ENCODE measurements at regions not wholly inside any gene's neighbourhood (a gene's known extent, or its start where the extent isn't known, plus 50 kb on each side); places are given as distances from the start of the nearest gene placed in this dataset.

GRCh38 chr10:105875050-105875449 lies 1234.0 kb downstream of the SORCS3 start:
- peaks cover 13% of the 10 kb centered on the region for H3K9me3 ChIP-seq (ENCODE audit: control insufficient read depth, low read length)
- no peaks in the 10 kb centered on the region for H3K27me3 ChIP-seq (replicated peaks; ENCODE audit: control insufficient read depth, insufficient read depth, low read length)
- no peaks in the 10 kb centered on the region for H3K4me1 ChIP-seq (ENCODE audit: control insufficient read depth, insufficient read depth, low read length)
- no peak overlapping the region for H3K4me3 ChIP-seq (ENCODE audit: low read length)
- H3K9ac ChIP-seq (ENCODE audit: low read length), result no peak overlapping the region
- no peak for DNase-seq (ENCODE audit: low read depth)
- H3K36me3 ChIP-seq (ENCODE audit: control insufficient read depth, insufficient read depth, low read length, severe bottlenecking), result no peaks in the 10 kb centered on the region

- H3K4me3 ChIP-seq (ENCODE audit: low read length), result no peak overlapping the region
- H3K9me3 ChIP-seq (ENCODE audit: control insufficient read depth, low read length), result peaks cover 13% of the 10 kb centered on the region
- H3K36me3 ChIP-seq (ENCODE audit: control insufficient read depth, insufficient read depth, low read length, severe bottlenecking), result no peaks in the 10 kb centered on the region
- H3K4me1 ChIP-seq (ENCODE audit: control insufficient read depth, insufficient read depth, low read length), result no peaks in the 10 kb centered on the region
- no peak for DNase-seq (ENCODE audit: low read depth)
- no peaks in the 10 kb centered on the region for H3K27me3 ChIP-seq (replicated peaks; ENCODE audit: control insufficient read depth, insufficient read depth, low read length)
- no peak overlapping the region for H3K9ac ChIP-seq (ENCODE audit: low read length)
Observed at GRCh38 chr10:105872665-105873064, 1231.6 kb downstream of the SORCS3 start.

GRCh38 chr10:105868935-105869334 lies 1227.8 kb downstream of the SORCS3 start:
- Histone ChIP-seq H3K27me3 (replicated peaks; ENCODE audit: control insufficient read depth, insufficient read depth, low read length) (no peaks in the 10 kb centered on the region), H3K9ac (ENCODE audit: low read length) (no peak overlapping the region), H3K36me3 (ENCODE audit: control insufficient read depth, insufficient read depth, low read length, severe bottlenecking) (no peaks in the 10 kb centered on the region), H3K9me3 (ENCODE audit: control insufficient read depth, low read length) (peaks cover 13% of the 10 kb centered on the region), H3K4me1 (ENCODE audit: control insufficient read depth, insufficient read depth, low read length) (no peaks in the 10 kb centered on the region), H3K4me3 (ENCODE audit: low read length) (no peak overlapping the region)
- DNase-seq (ENCODE audit: low read depth), result no peak

GRCh38 chr10:105864854-105865253 lies 1223.8 kb downstream of the SORCS3 start:
- Histone ChIP-seq H3K27me3 (replicated peaks; ENCODE audit: control insufficient read depth, insufficient read depth, low read length) (no peaks in the 10 kb centered on the region), H3K36me3 (ENCODE audit: control insufficient read depth, insufficient read depth, low read length, severe bottlenecking) (no peaks in the 10 kb centered on the region), H3K4me3 (ENCODE audit: low read length) (no peak overlapping the region), H3K9me3 (ENCODE audit: control insufficient read depth, low read length) (no peaks in the 10 kb centered on the region), H3K9ac (ENCODE audit: low read length) (no peak overlapping the region), H3K4me1 (ENCODE audit: control insufficient read depth, insufficient read depth, low read length) (no peaks in the 10 kb centered on the region)
- no peak for DNase-seq (ENCODE audit: low read depth)

- no peaks in the 10 kb centered on the region for H3K9me3 ChIP-seq (ENCODE audit: control insufficient read depth, low read length)
- no peaks in the 10 kb centered on the region for H3K36me3 ChIP-seq (ENCODE audit: control insufficient read depth, insufficient read depth, low read length, severe bottlenecking)
- no peak for DNase-seq (ENCODE audit: low read depth)
- no peak overlapping the region for H3K9ac ChIP-seq (ENCODE audit: low read length)
- H3K27me3 ChIP-seq (replicated peaks; ENCODE audit: control insufficient read depth, insufficient read depth, low read length), result no peaks in the 10 kb centered on the region
- no peaks in the 10 kb centered on the region for H3K4me1 ChIP-seq (ENCODE audit: control insufficient read depth, insufficient read depth, low read length)
- no peak overlapping the region for H3K4me3 ChIP-seq (ENCODE audit: low read length)
Observed at GRCh38 chr10:105857268-105858264, 1216.5 kb downstream of the SORCS3 start.

GRCh38 chr10:105855791-105856190 lies 1214.7 kb downstream of the SORCS3 start:
- no peaks in the 10 kb centered on the region for H3K27me3 ChIP-seq (replicated peaks; ENCODE audit: control insufficient read depth, insufficient read depth, low read length)
- H3K36me3 ChIP-seq (ENCODE audit: control insufficient read depth, insufficient read depth, low read length, severe bottlenecking), result no peaks in the 10 kb centered on the region
- H3K4me3 ChIP-seq (ENCODE audit: low read length), result no peak overlapping the region
- no peak for DNase-seq (ENCODE audit: low read depth)
- H3K4me1 ChIP-seq (ENCODE audit: control insufficient read depth, insufficient read depth, low read length), result no peaks in the 10 kb centered on the region
- H3K9me3 ChIP-seq (ENCODE audit: control insufficient read depth, low read length), result no peaks in the 10 kb centered on the region
- no peak overlapping the region for H3K9ac ChIP-seq (ENCODE audit: low read length)

- DNase-seq (ENCODE audit: low read depth), result no peak
- Histone ChIP-seq H3K4me3 (ENCODE audit: low read length) (no peak overlapping the region), H3K9ac (ENCODE audit: low read length) (no peak overlapping the region), H3K36me3 (ENCODE audit: control insufficient read depth, insufficient read depth, low read length, severe bottlenecking) (no peaks in the 10 kb centered on the region), H3K9me3 (ENCODE audit: control insufficient read depth, low read length) (no peaks in the 10 kb centered on the region), H3K27me3 (replicated peaks; ENCODE audit: control insufficient read depth, insufficient read depth, low read length) (no peaks in the 10 kb centered on the region), H3K4me1 (ENCODE audit: control insufficient read depth, insufficient read depth, low read length) (peaks cover 18% of the 10 kb centered on the region)
Observed at GRCh38 chr10:105844676-105845570, 1203.8 kb downstream of the SORCS3 start.

GRCh38 chr10:105844241-105844640 lies 1203.2 kb downstream of the SORCS3 start:
- no peaks in the 10 kb centered on the region for H3K27me3 ChIP-seq (replicated peaks; ENCODE audit: control insufficient read depth, insufficient read depth, low read length)
- H3K9me3 ChIP-seq (ENCODE audit: control insufficient read depth, low read length), result no peaks in the 10 kb centered on the region
- DNase-seq (ENCODE audit: low read depth), result no peak
- H3K36me3 ChIP-seq (ENCODE audit: control insufficient read depth, insufficient read depth, low read length, severe bottlenecking), result no peaks in the 10 kb centered on the region
- peaks cover 18% of the 10 kb centered on the region for H3K4me1 ChIP-seq (ENCODE audit: control insufficient read depth, insufficient read depth, low read length)
- H3K4me3 ChIP-seq (ENCODE audit: low read length), result no peak overlapping the region
- H3K9ac ChIP-seq (ENCODE audit: low read length), result no peak overlapping the region

- Histone ChIP-seq H3K36me3 (ENCODE audit: control insufficient read depth, insufficient read depth, low read length, severe bottlenecking) (no peaks in the 10 kb centered on the region), H3K27me3 (replicated peaks; ENCODE audit: control insufficient read depth, insufficient read depth, low read length) (no peaks in the 10 kb centered on the region), H3K9me3 (ENCODE audit: control insufficient read depth, low read length) (no peaks in the 10 kb centered on the region), H3K4me3 (ENCODE audit: low read length) (no peak overlapping the region), H3K4me1 (ENCODE audit: control insufficient read depth, insufficient read depth, low read length) (peaks cover 19% of the 10 kb centered on the region), H3K9ac (ENCODE audit: low read length) (no peak overlapping the region)
- no peak for DNase-seq (ENCODE audit: low read depth)
Observed at GRCh38 chr10:105843786-105844185, 1202.7 kb downstream of the SORCS3 start.

GRCh38 chr10:105840288-105840770 lies 1199.2 kb downstream of the SORCS3 start:
- Histone ChIP-seq H3K9ac (ENCODE audit: low read length) (no peak overlapping the region), H3K4me3 (ENCODE audit: low read length) (no peak overlapping the region), H3K9me3 (ENCODE audit: control insufficient read depth, low read length) (no peaks in the 10 kb centered on the region), H3K27me3 (replicated peaks; ENCODE audit: control insufficient read depth, insufficient read depth, low read length) (no peaks in the 10 kb centered on the region), H3K4me1 (ENCODE audit: control insufficient read depth, insufficient read depth, low read length) (peaks cover 26% of the 10 kb centered on the region), H3K36me3 (ENCODE audit: control insufficient read depth, insufficient read depth, low read length, severe bottlenecking) (no peaks in the 10 kb centered on the region)
- no peak for DNase-seq (ENCODE audit: low read depth)

- H3K9ac ChIP-seq (ENCODE audit: low read length), result peak overlapping the region; percentile 42
- no peak for DNase-seq (ENCODE audit: low read depth)
- peaks cover 18% of the 10 kb centered on the region for H3K4me1 ChIP-seq (ENCODE audit: control insufficient read depth, insufficient read depth, low read length)
- H3K9me3 ChIP-seq (ENCODE audit: control insufficient read depth, low read length), result no peaks in the 10 kb centered on the region
- no peaks in the 10 kb centered on the region for H3K27me3 ChIP-seq (replicated peaks; ENCODE audit: control insufficient read depth, insufficient read depth, low read length)
- peak overlapping the region; percentile 85 for H3K4me3 ChIP-seq (ENCODE audit: low read length)
- no peaks in the 10 kb centered on the region for H3K36me3 ChIP-seq (ENCODE audit: control insufficient read depth, insufficient read depth, low read length, severe bottlenecking)
Observed at GRCh38 chr10:105838392-105838791, 1197.3 kb downstream of the SORCS3 start.

Measured in adipocyte (in vitro differentiated cells).